HepG2 (cell line): ENCODE measurements at regions not wholly inside any gene's neighbourhood (a gene's known extent, or its start where the extent isn't known, plus 50 kb on each side); places are given as distances from the start of the nearest gene placed in this dataset.
"Not testable (repeated sequence)": the region's sequence is repeated elsewhere in the genome, so short reads cannot be mapped to it uniquely, and the experiment has no call there.

Experiments
- ATAC-seq: fragments of 200-7000 bp; cut with Tn5 transposase; 3 replicates; pipeline ENCODE4 v1.9.1; 2020; ENCODE audit warnings: mild to moderate bottlenecking, moderate library complexity
- BruUV-seq: library from RNA; stranded (reverse); fragments of 400-500 nt; replicated peaks from 2 replicates; lab custom pipeline; 2021; lab: Mats Ljungman, UMichigan
- CTCF ChIA-PET: fragments of 300-600 bp; formaldehyde crosslinking; extraction: SDS; loops from one replicate; lab custom pipeline; 2021; ENCODE audit warnings: low total read pairs, inconsistent platforms, low intra/inter-chr PET ratio; lab: Yijun Ruan, JAX
- POLR2A ChIA-PET: fragments of 350-600 bp; sonication (Branson Sonifier 250); formaldehyde crosslinking; loops from one replicate; lab custom pipeline; 2020; ENCODE audit warnings: antibody characterized with exemption, inconsistent platforms; lab: Yijun Ruan, JAX
- DNase-seq: peaks from one replicate; pipeline ENCODE4 v3.0.0-alpha.2; 2015; ENCODE audit warnings: low spot score
- FAIRE-seq: peaks from 3 replicates; lab custom pipeline; 2011; peaks lifted over from hg19 to GRCh38; lab: Jason Lieb, UNC
- H2AFZ ChIP-seq: one replicate; pipeline ENCODE4 v1.6.1; 2011; ENCODE audit warnings: low read length, inconsistent platforms
- H3K27ac ChIP-seq: fragments of 300-600 bp; 3 replicates; pipeline ENCODE4 v1.8.0; 2011; ENCODE audit warnings: mixed run types, mild to moderate bottlenecking, mixed read lengths, low read length, inconsistent platforms; ENCODE audit not compliant: insufficient read depth; ENCODE audit errors: extremely low read length
- H3K27me3 ChIP-seq, 2 experiments: fragments of 200-600 bp in 1 of 2; 2 replicates in 1 of 2; 3 replicates in 1 of 2; pipeline versions ENCODE4 v1.6.0 to v1.8.0; 2011; ENCODE audit warnings: low read length in 2 of 2, mild to moderate bottlenecking in 2 of 2, moderate library complexity in 2 of 2, inconsistent platforms in 1 of 2; ENCODE audit not compliant: insufficient read depth in 2 of 2, control insufficient read depth in 1 of 2
- H3K36me3 ChIP-seq, 2 experiments: fragments of 200-600 bp in 1 of 2; replicated peaks in 1 of 2; 2 replicates in 1 of 2; 3 replicates in 1 of 2; pipeline versions ENCODE4 v1.5.1 to v1.8.0; 2011; ENCODE audit warnings: low read length in 2 of 2, inconsistent platforms in 1 of 2; ENCODE audit not compliant: insufficient read depth in 2 of 2, control insufficient read depth in 1 of 2
- H3K4me1 ChIP-seq: 2 replicates; pipeline ENCODE4 v1.5.1; 2012; ENCODE audit warnings: low read length, inconsistent platforms; ENCODE audit not compliant: insufficient read depth
- H3K4me2 ChIP-seq: 2 replicates; pipeline ENCODE4 v1.6.0; 2011; ENCODE audit warnings: low read depth, low read length, inconsistent platforms
- H3K4me3 ChIP-seq, 3 experiments: fragments of 200-600 bp in 1 of 3; sonication (generic), shearing (Covaris generic) in 1 of 3; replicated peaks in 1 of 3; 2 replicates each; pipeline ENCODE4 v1.5.1; 2011 to 2016; ENCODE audit warnings: low read length in 3 of 3, inconsistent platforms in 2 of 3, low read depth in 2 of 3, mild to moderate bottlenecking in 2 of 3, control low read depth in 1 of 3, mixed read lengths in 1 of 3; ENCODE audit not compliant: insufficient read depth in 1 of 3
- H3K79me2 ChIP-seq: one replicate; pipeline ENCODE4 v1.6.1; 2011; ENCODE audit warnings: low read length, inconsistent platforms; ENCODE audit not compliant: insufficient read depth
- H3K9ac ChIP-seq: 2 replicates; pipeline ENCODE4 v1.6.0; 2011; ENCODE audit warnings: mild to moderate bottlenecking, low read depth, low read length, inconsistent platforms; ENCODE audit not compliant: insufficient read depth
- H3K9me3 ChIP-seq: 2 replicates; pipeline ENCODE4 v1.5.1; 2012; ENCODE audit warnings: mild to moderate bottlenecking, low read length
- H4K20me1 ChIP-seq: 2 replicates; pipeline ENCODE4 v1.6.0; 2011; ENCODE audit warnings: inconsistent platforms, mild to moderate bottlenecking, low read length, moderate library complexity; ENCODE audit not compliant: insufficient read depth
- WGBS: methylation state at CpG from one replicate; pipeline ENCODE4 v1.1.6; 2017; ENCODE audit warnings: low lambda C conversion rate; 5-methylcytosine and 5-hydroxymethylcytosine counted together
- in situ Hi-C: cut with HindIII; loops from 2 replicates; pipeline ENCODE4 v1.10.0; 2017; ENCODE audit warnings: low pct_unique_long_range_greater_than_20kb; ENCODE audit not compliant: extremely low pct_ligation_motif_present
- intact Hi-C: fragments of 100-400 bp; cut with micrococcal nuclease; formaldehyde crosslinking; loops from one replicate; pipeline ENCODE4 v1.10.0; 2022; ENCODE audit not compliant: unreplicated experiment

- in situ Hi-C loops, H3K79me2 ChIP-seq, H3K36me3 ChIP-seq, H3K27ac ChIP-seq, H3K27me3 ChIP-seq, H3K9me3 ChIP-seq, FAIRE-seq, H2AFZ ChIP-seq, POLR2A ChIA-PET, H3K4me3 ChIP-seq, H3K9ac ChIP-seq, BruUV-seq, intact Hi-C loops, H3K4me2 ChIP-seq, H4K20me1 ChIP-seq, DNase-seq, ATAC-seq, H3K4me1 ChIP-seq, CTCF ChIA-PET: not testable (repeated sequence)
- WGBS: 43% methylated on average over 2 of the region's 5 CpGs
Observed at GRCh38 chr2:87956613-87957012, 59.7 kb downstream of the RNU2-63P start.

GRCh38 chr2:87949008-87949407 lies 67.3 kb downstream of the RNU2-63P start:
- H3K27ac ChIP-seq, H3K4me1 ChIP-seq, POLR2A ChIA-PET, DNase-seq, BruUV-seq, H3K27me3 ChIP-seq, in situ Hi-C loops, H3K36me3 ChIP-seq, H2AFZ ChIP-seq, H3K4me2 ChIP-seq, ATAC-seq, intact Hi-C loops, H3K9ac ChIP-seq, H3K9me3 ChIP-seq, H3K79me2 ChIP-seq, H4K20me1 ChIP-seq, FAIRE-seq, H3K4me3 ChIP-seq, CTCF ChIA-PET: not testable (repeated sequence)
- WGBS: no CpG with 5 or more reads among the region's 1 CpG

GRCh38 chr2:87946644-87947370 lies 69.5 kb downstream of the RNU2-63P start:
- DNase-seq, POLR2A ChIA-PET, BruUV-seq, H3K4me2 ChIP-seq, H2AFZ ChIP-seq, H3K27ac ChIP-seq, H3K9me3 ChIP-seq, CTCF ChIA-PET, H3K79me2 ChIP-seq, H3K36me3 ChIP-seq, FAIRE-seq, H3K9ac ChIP-seq, H3K4me3 ChIP-seq, in situ Hi-C loops, H4K20me1 ChIP-seq, H3K27me3 ChIP-seq, intact Hi-C loops, H3K4me1 ChIP-seq: not testable (repeated sequence)
- peak; percentile 71 for ATAC-seq
- no CpG with 5 or more reads among the region's 3 CpGs for WGBS

GRCh38 chr2:87939299-87939698 lies 77.0 kb downstream of the RNU2-63P start:
- in situ Hi-C loops, BruUV-seq, CTCF ChIA-PET, ATAC-seq, H3K9me3 ChIP-seq, H3K36me3 ChIP-seq, H3K27ac ChIP-seq, H2AFZ ChIP-seq, H3K4me3 ChIP-seq, intact Hi-C loops, H3K27me3 ChIP-seq, H3K4me2 ChIP-seq, DNase-seq, POLR2A ChIA-PET, H3K9ac ChIP-seq, H3K79me2 ChIP-seq, H3K4me1 ChIP-seq, FAIRE-seq, H4K20me1 ChIP-seq: not testable (repeated sequence)
- WGBS: 41% methylated on average over 2 of the region's 2 CpGs
